OCI-LY7 (cell line): ENCODE measurements at regions not wholly inside any gene's neighbourhood (a gene's known extent, or its start where the extent isn't known, plus 50 kb on each side); places are given as distances from the start of the nearest gene placed in this dataset.

Experiments
- BruUV-seq: library from RNA; stranded (reverse); fragments of 400-500 nt; replicated peaks from 2 replicates; lab custom pipeline; 2021; lab: Mats Ljungman, UMichigan
- CTCF ChIA-PET: fragments of 300-600 bp; sonication (Branson Sonifier 250); formaldehyde crosslinking; loops from one replicate; lab custom pipeline; 2022; ENCODE audit warnings: antibody characterized with exemption; ENCODE audit not compliant: unreplicated experiment; lab: Charles Lee
- POLR2A ChIA-PET: fragments of 300-600 bp; sonication (Branson Sonifier 250); formaldehyde crosslinking; loops from one replicate; lab custom pipeline; 2022; ENCODE audit warnings: antibody characterized with exemption; lab: Charles Lee
- DNase-seq: peaks from one replicate; pipeline ENCODE4 v3.0.0-alpha.2; 2015; ENCODE audit warnings: low spot score
- H2AFZ ChIP-seq: fragments of 200-600 bp; sonication (generic), shearing (Covaris generic); 2 replicates; pipeline ENCODE4 v1.6.1; 2014; ENCODE audit warnings: mild to moderate bottlenecking, antibody characterized with exemption, low read length, moderate library complexity
- H3K27ac ChIP-seq: fragments of 200-600 bp; sonication (generic); 2 replicates; pipeline ENCODE4 v1.5.1; 2014; ENCODE audit warnings: mixed run types, low read depth, mild to moderate bottlenecking, moderate library complexity, low read length, inconsistent platforms; ENCODE audit not compliant: poor library complexity, severe bottlenecking
- H3K36me3 ChIP-seq: fragments of 200-600 bp; sonication (generic); 2 replicates; pipeline ENCODE4 v1.6.1; 2014; ENCODE audit warnings: mild to moderate bottlenecking, antibody characterized with exemption, low read length, moderate library complexity, mixed read lengths; ENCODE audit not compliant: insufficient read depth
- H3K4me1 ChIP-seq: fragments of 200-600 bp; sonication (generic); 2 replicates; pipeline ENCODE4 v1.5.1; 2014; ENCODE audit warnings: mild to moderate bottlenecking, low read length; ENCODE audit not compliant: insufficient read depth, poor library complexity, severe bottlenecking
- H3K4me2 ChIP-seq: fragments of 200-600 bp; sonication (generic); 2 replicates; pipeline ENCODE4 v1.6.1; 2014; ENCODE audit warnings: mild to moderate bottlenecking, low read length
- H3K4me3 ChIP-seq: fragments of 200-600 bp; sonication (generic); 2 replicates; pipeline ENCODE4 v1.5.1; 2014; ENCODE audit warnings: mild to moderate bottlenecking, low read depth, low read length; ENCODE audit not compliant: poor library complexity, severe bottlenecking
- H3K79me2 ChIP-seq: fragments of 200-600 bp; sonication (generic); 2 replicates; pipeline ENCODE4 v1.6.1; 2016; ENCODE audit warnings: low read depth, mild to moderate bottlenecking, low read length, moderate library complexity, mixed read lengths; ENCODE audit not compliant: insufficient read depth
- H3K9me2 ChIP-seq: fragments of 200-600 bp; sonication (generic); 2 replicates; pipeline ENCODE4 v1.6.1; 2016; ENCODE audit warnings: mild to moderate bottlenecking, low read length, mixed read lengths; ENCODE audit not compliant: insufficient read depth
- H3K9me3 ChIP-seq: fragments of 200-600 bp; sonication (generic); 2 replicates; pipeline ENCODE4 v1.6.1; 2014; ENCODE audit warnings: mild to moderate bottlenecking, mixed run types, low read length, mixed read lengths
- H4K20me1 ChIP-seq: fragments of 200-600 bp; sonication (generic); 2 replicates; pipeline ENCODE4 v1.6.1; 2014; ENCODE audit warnings: mild to moderate bottlenecking, antibody characterized with exemption, low read length, moderate library complexity, mixed read lengths; ENCODE audit not compliant: insufficient read depth
- EZH2phosphoT487 ChIP-seq: fragments of 200-600 bp; sonication (generic); IDR thresholded peaks from 2 replicates; pipeline ENCODE4 v1.6.1; 2018; ENCODE audit warnings: low read depth, borderline replicate concordance, mild to moderate bottlenecking, mixed run types, antibody characterized with exemption, low read length, moderate library complexity, mixed read lengths
- intact Hi-C: fragments of 100-400 bp; cut with micrococcal nuclease; formaldehyde crosslinking; loops from one replicate; pipeline ENCODE4 v1.10.0; 2022; ENCODE audit not compliant: unreplicated experiment
- TF ChIP-seq, protein P1 (sequence below): fragments of 200-600 bp; sonication (generic); conservative IDR thresholded peaks from 2 replicates; pipeline ENCODE4 v1.5.1; 2014; ENCODE audit warnings: mild to moderate bottlenecking, antibody characterized with exemption, low read length, moderate library complexity, mixed read lengths

DNA sequence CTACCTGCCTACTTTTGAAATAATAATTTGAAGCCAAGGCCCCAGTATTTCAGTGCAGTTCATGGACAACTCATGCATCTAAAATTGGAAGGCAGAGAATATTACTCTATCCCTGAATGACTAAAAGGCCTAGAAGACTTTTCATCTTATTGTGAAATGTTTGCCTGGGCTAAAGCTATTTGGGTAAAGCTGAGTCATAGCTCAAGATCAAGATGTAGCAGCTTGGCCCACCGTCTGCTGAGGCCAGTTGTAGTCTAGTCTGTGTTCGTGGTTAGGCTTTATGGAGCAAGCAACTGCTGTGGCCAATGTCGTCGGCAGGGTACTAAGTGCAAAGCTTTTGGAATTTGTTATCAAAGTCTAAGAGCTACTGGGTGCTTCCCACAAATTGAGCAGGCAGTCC, 929.1 kb downstream of the RAB28 start:
- H3K9me3 ChIP-seq: no peaks in the 10 kb centered on the region
- H3K4me1 ChIP-seq: no peaks in the 10 kb centered on the region
- TF ChIP-seq, protein P1, sequence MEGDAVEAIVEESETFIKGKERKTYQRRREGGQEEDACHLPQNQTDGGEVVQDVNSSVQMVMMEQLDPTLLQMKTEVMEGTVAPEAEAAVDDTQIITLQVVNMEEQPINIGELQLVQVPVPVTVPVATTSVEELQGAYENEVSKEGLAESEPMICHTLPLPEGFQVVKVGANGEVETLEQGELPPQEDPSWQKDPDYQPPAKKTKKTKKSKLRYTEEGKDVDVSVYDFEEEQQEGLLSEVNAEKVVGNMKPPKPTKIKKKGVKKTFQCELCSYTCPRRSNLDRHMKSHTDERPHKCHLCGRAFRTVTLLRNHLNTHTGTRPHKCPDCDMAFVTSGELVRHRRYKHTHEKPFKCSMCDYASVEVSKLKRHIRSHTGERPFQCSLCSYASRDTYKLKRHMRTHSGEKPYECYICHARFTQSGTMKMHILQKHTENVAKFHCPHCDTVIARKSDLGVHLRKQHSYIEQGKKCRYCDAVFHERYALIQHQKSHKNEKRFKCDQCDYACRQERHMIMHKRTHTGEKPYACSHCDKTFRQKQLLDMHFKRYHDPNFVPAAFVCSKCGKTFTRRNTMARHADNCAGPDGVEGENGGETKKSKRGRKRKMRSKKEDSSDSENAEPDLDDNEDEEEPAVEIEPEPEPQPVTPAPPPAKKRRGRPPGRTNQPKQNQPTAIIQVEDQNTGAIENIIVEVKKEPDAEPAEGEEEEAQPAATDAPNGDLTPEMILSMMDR: no peak
- no peak for TF ChIP-seq EZH2phosphoT487
- intact Hi-C loops: no loop called here
- H3K4me2 ChIP-seq: no peak overlapping the region
- CTCF ChIA-PET: no interaction called here
- DNase-seq: no peak
- H3K79me2 ChIP-seq: no peaks in the 10 kb centered on the region
- POLR2A ChIA-PET: no interaction called here
- no peaks in the 10 kb centered on the region for H3K9me2 ChIP-seq
- H3K27ac ChIP-seq: no peak overlapping the region
- H3K4me3 ChIP-seq: no peak overlapping the region
- no peaks in the 10 kb centered on the region for H4K20me1 ChIP-seq
- H3K36me3 ChIP-seq: no peaks in the 10 kb centered on the region
- BruUV-seq: no TSS peak
- H2AFZ ChIP-seq: no peak overlapping the region

DNA sequence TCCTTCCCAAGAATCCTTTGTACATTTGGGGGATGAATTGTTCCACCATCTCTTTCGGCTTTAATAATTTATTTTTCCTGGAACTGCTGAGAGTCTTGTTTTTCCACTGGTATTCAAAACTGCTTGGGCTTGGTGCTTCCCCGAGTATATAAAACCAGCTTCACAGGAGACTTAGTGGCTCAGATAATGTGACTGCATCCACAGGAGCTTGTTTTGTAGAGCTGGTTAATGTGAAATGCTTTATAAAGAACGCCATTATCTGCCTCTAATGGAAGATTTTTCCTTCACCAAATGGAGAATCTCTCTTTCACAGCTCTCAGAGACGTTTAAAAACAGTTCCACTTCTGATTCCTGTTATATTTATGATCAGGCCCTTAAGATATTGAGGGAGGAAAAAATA, 935.5 kb downstream of the RAB28 start:
- intact Hi-C loops: no loop called here
- no peak overlapping the region for H2AFZ ChIP-seq
- CTCF ChIA-PET: no interaction called here
- H3K79me2 ChIP-seq: no peaks in the 10 kb centered on the region
- TF ChIP-seq, protein P1: no peak
- TF ChIP-seq EZH2phosphoT487: no peak
- POLR2A ChIA-PET: no interaction called here
- no peaks in the 10 kb centered on the region for H3K9me3 ChIP-seq
- DNase-seq: no peak
- no TSS peak for BruUV-seq
- no peak overlapping the region for H3K4me2 ChIP-seq
- no peaks in the 10 kb centered on the region for H4K20me1 ChIP-seq
- no peak overlapping the region for H3K27ac ChIP-seq
- no peaks in the 10 kb centered on the region for H3K36me3 ChIP-seq
- H3K4me3 ChIP-seq: no peak overlapping the region
- no peaks in the 10 kb centered on the region for H3K9me2 ChIP-seq
- no peaks in the 10 kb centered on the region for H3K4me1 ChIP-seq

DNA sequence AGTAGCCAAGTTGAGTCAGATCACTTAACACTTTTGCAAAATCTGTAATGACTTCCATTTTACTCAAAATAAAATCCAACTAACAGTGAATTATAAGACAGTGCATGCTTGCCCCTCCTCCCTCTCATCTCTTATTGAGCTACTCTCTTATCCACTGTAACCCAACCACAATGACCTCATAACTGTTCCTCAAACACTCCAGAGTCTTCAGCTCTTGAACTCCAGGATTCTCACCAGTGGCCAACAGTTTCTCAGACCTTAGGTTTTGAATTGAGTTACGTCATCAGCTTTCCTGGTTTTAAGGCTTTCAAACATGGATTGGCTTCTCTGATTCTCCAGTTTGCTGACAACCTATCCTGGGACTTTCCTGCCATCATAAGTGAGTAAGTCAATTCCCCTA, 938.3 kb downstream of the RAB28 start:
- POLR2A ChIA-PET: no interaction called here
- H3K4me1 ChIP-seq: no peaks in the 10 kb centered on the region
- no peaks in the 10 kb centered on the region for H3K79me2 ChIP-seq
- H3K9me3 ChIP-seq: no peaks in the 10 kb centered on the region
- H3K27ac ChIP-seq: no peak overlapping the region
- H4K20me1 ChIP-seq: no peaks in the 10 kb centered on the region
- no peaks in the 10 kb centered on the region for H3K9me2 ChIP-seq
- intact Hi-C loops: no loop called here
- TF ChIP-seq EZH2phosphoT487: no peak
- TF ChIP-seq, protein P1: no peak
- CTCF ChIA-PET: no interaction called here
- no peak overlapping the region for H2AFZ ChIP-seq
- H3K4me2 ChIP-seq: no peak overlapping the region
- no TSS peak for BruUV-seq
- no peak for DNase-seq
- H3K4me3 ChIP-seq: no peak overlapping the region
- H3K36me3 ChIP-seq: no peaks in the 10 kb centered on the region
